Neuronal stem cell (in vitro differentiated cells): ENCODE measurements at regions not wholly inside any gene's neighbourhood (a gene's known extent, or its start where the extent isn't known, plus 50 kb on each side); places are given as distances from the start of the nearest gene placed in this dataset.

ENCODE experiments used
- DNase-seq: peaks from one replicate; pipeline ENCODE4 v3.0.0-alpha.2; 2013; ENCODE audit warnings: low spot score
- H2AFZ ChIP-seq: one replicate; pipeline ENCODE4 v1.6.1; 2013; ENCODE audit warnings: mild to moderate bottlenecking, low read length, inconsistent platforms
- H2AK5ac ChIP-seq: 2 replicates; pipeline ENCODE4 v1.6.1; 2013; ENCODE audit warnings: low read depth, mild to moderate bottlenecking, inconsistent platforms, low read length, moderate library complexity, mixed read lengths
- H2BK120ac ChIP-seq: 2 replicates; pipeline ENCODE4 v1.6.1; 2013; ENCODE audit warnings: low read depth, mild to moderate bottlenecking, inconsistent platforms, low read length, moderate library complexity, mixed read lengths
- H2BK12ac ChIP-seq: one replicate; pipeline ENCODE4 v1.6.1; 2013; ENCODE audit warnings: low read length, inconsistent platforms
- H2BK15ac ChIP-seq: 2 replicates; pipeline ENCODE4 v1.6.1; 2013; ENCODE audit warnings: mild to moderate bottlenecking, low read length, inconsistent platforms, mixed read lengths
- H2BK5ac ChIP-seq: one replicate; pipeline ENCODE4 v1.6.1; 2013; ENCODE audit warnings: inconsistent platforms, mild to moderate bottlenecking, low read length, moderate library complexity
- H3K14ac ChIP-seq: one replicate; pipeline ENCODE4 v1.6.1; 2013; ENCODE audit warnings: low read length, inconsistent platforms
- H3K18ac ChIP-seq: 2 replicates; pipeline ENCODE4 v1.6.1; 2013; ENCODE audit warnings: low read length, inconsistent platforms
- H3K23ac ChIP-seq: 2 replicates; pipeline ENCODE4 v1.6.1; 2013; ENCODE audit warnings: low read depth, mild to moderate bottlenecking, mixed read lengths, low read length, inconsistent platforms; ENCODE audit not compliant: poor library complexity
- H3K27ac ChIP-seq: replicated peaks from 3 replicates; pipeline ENCODE4 v1.5.1; 2013; ENCODE audit warnings: low read length, inconsistent platforms
- H3K27me3 ChIP-seq, 3 experiments: 2 replicates each; pipeline ENCODE4 v1.6.1; 2013; ENCODE audit warnings: low read length in 3 of 3, mild to moderate bottlenecking in 2 of 3, inconsistent platforms in 1 of 3, low read depth in 1 of 3, mixed read lengths in 1 of 3, moderate library complexity in 1 of 3; ENCODE audit not compliant: control insufficient read depth in 3 of 3, insufficient read depth in 3 of 3
- H3K36me3 ChIP-seq, 2 donors: replicated peaks in 1 of 2; 2 replicates each; pipeline ENCODE4 v1.6.1; 2013; ENCODE audit warnings: low read length in 2 of 2; ENCODE audit not compliant: control insufficient read depth in 2 of 2, insufficient read depth in 2 of 2
- H3K4ac ChIP-seq: 2 replicates; pipeline ENCODE4 v1.6.1; 2013; ENCODE audit warnings: inconsistent platforms, mild to moderate bottlenecking, low read length, moderate library complexity
- H3K4me1 ChIP-seq, 2 donors: 1 replicate in 1 of 2; 2 replicates in 1 of 2; pipeline ENCODE4 v1.6.1; 2013; ENCODE audit warnings: low read length in 2 of 2, low read depth in 1 of 2; ENCODE audit not compliant: control insufficient read depth in 2 of 2, insufficient read depth in 1 of 2
- H3K4me2 ChIP-seq: one replicate; pipeline ENCODE4 v1.6.1; 2013; ENCODE audit warnings: mild to moderate bottlenecking, low read length, inconsistent platforms; ENCODE audit not compliant: insufficient read depth, poor library complexity, severe bottlenecking
- H3K4me3 ChIP-seq, 2 donors: 2 replicates each; pipeline ENCODE4 v1.5.1; 2013; ENCODE audit warnings: low read length in 2 of 2, mild to moderate bottlenecking in 2 of 2, inconsistent platforms in 1 of 2, moderate library complexity in 1 of 2
- H3K79me1 ChIP-seq: one replicate; pipeline ENCODE4 v1.6.1; 2013; ENCODE audit warnings: low read depth, mild to moderate bottlenecking, inconsistent platforms, low read length, moderate library complexity
- H3K9ac ChIP-seq: one replicate; pipeline ENCODE4 v1.6.1; 2013; ENCODE audit warnings: mild to moderate bottlenecking, low read depth, low read length, inconsistent platforms; ENCODE audit not compliant: poor library complexity
- H3K9me3 ChIP-seq, 2 donors: replicated peaks in 1 of 2; 2 replicates each; pipeline versions ENCODE3 to v1.6.1; 2013; ENCODE audit warnings: low read length in 2 of 2, mild to moderate bottlenecking in 2 of 2, inconsistent platforms in 1 of 2, low read depth in 1 of 2, mixed read lengths in 1 of 2, moderate library complexity in 1 of 2; ENCODE audit not compliant: control insufficient read depth in 2 of 2, insufficient read depth in 1 of 2
- H4K8ac ChIP-seq: one replicate; pipeline ENCODE4 v1.6.1; 2013; ENCODE audit warnings: low read depth, mild to moderate bottlenecking, inconsistent platforms, low read length, moderate library complexity
- H4K91ac ChIP-seq: one replicate; pipeline ENCODE4 v1.6.1; 2013; ENCODE audit warnings: low read length, low read depth, mild to moderate bottlenecking, inconsistent platforms; ENCODE audit not compliant: poor library complexity
- WGBS, 2 donors: extraction: QIAGEN DNeasy Blood & Tissue Kit; methylation state at CpG; one replicate each; pipeline ENCODE4 v1.1.7; 2013; ENCODE audit warnings: missing lambda C conversion rate in 2 of 2, mixed read lengths in 1 of 2; ENCODE audit not compliant: insufficient read length in 2 of 2, insufficient replicate concordance in 1 of 2; ENCODE audit errors: extremely low coverage in 2 of 2; 5-methylcytosine and 5-hydroxymethylcytosine counted together

DNA sequence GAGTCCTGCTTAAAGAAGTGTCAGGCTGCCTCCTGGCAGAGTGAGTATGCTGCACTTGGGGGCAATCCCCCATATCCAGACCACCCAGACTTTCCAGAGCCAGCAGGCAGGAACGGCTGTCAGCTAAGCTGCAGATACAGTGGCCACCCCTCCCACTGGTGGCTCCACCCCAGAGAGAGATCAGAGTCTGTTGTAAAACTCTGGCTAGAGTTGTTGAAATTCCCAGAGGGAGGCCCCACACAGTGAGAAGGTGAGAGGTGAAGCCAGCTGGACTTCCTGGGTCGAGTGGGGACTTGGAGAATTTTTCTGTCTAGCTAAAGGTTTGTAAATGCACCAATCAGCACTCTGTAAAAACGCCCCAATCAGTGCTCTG is 533.8 kb upstream of the ACVR2A start:
- no peak overlapping the region for H4K91ac ChIP-seq
- H3K14ac ChIP-seq, result no peak overlapping the region
- WGBS, 2 donors, result no CpG with 5 or more reads among the region's 3 CpGs
- no peak overlapping the region for H2BK12ac ChIP-seq
- no peak overlapping the region for H2BK15ac ChIP-seq
- H3K9ac ChIP-seq, result no peak overlapping the region
- no peak overlapping the region for H3K27ac ChIP-seq
- no peaks in the 10 kb centered on the region for H3K4me1 ChIP-seq
- no peak overlapping the region for H2AK5ac ChIP-seq
- no peak overlapping the region for H3K4me2 ChIP-seq
- no peaks in the 10 kb centered on the region for H3K79me1 ChIP-seq
- no peak overlapping the region for H3K23ac ChIP-seq
- H3K9me3 ChIP-seq, result no peaks in the 10 kb centered on the region
- no peak overlapping the region for H2BK5ac ChIP-seq
- no peak overlapping the region for H3K4ac ChIP-seq
- no peak overlapping the region for H3K4me3 ChIP-seq
- DNase-seq, result no peak
- H2AFZ ChIP-seq, result peak overlapping the region; percentile 51
- no peaks in the 10 kb centered on the region for H3K36me3 ChIP-seq
- H3K27me3 ChIP-seq, result no peaks in the 10 kb centered on the region
- H2BK120ac ChIP-seq, result no peak overlapping the region
- peak overlapping the region; percentile 7 for H3K18ac ChIP-seq
- no peak overlapping the region for H4K8ac ChIP-seq

DNA sequence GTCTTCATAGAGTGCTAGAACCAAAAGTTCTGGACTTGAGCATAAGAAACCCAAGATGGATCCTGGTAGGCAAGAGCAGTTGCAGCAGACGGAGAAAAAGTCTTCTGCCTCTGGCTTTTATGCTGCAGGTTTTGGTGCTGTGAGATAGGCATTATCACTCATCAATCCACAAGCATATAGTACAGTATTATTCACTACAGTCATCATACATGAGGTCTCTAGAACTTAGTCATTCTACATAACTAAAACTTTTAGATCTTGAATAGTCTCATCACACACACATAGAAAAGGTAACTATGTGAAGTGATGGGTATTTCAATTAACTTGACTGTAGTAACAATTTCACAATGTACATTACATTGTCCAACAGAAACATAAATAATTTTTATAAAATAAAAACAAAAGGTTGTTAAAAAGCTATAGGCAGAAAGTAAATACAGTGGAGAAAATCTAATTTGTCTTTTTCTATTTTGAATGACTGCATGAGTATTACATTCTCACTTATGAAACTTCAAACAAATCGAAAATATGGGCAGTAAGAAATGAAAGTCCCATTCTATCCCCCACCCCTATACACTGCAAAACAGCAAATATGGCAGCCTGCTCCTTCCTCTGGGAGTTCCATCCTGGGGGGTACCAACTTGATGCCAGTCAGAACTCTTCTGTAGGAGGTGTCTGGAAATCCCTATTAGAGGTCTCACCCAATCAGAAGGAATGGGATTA is 534.3 kb upstream of the ACVR2A start:
- H3K4me3 ChIP-seq, result no peak overlapping the region

DNA sequence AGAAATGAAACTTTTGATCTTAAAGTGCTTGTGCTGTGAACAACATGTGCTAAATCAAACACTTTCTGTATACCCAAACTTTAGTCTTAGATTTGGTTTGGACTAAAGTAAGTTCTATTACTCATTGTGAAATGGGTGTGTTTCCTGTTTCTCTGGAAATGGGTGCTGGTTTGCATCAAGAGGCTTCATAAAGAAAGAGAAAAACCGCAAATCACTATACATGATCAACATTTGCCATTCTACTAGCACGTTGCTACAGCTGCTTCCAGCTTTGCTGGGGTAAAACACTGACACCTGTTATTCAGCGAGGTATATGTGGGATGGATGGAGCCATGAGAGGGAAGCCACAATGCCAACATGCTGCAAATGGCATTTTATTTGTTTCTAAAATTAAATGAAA is 547.0 kb upstream of the ACVR2A start:
- Histone ChIP-seq H2BK12ac (no peak overlapping the region), H3K27me3 (no peaks in the 10 kb centered on the region), H2AFZ (no peak overlapping the region), H3K79me1 (no peaks in the 10 kb centered on the region), H3K27ac (no peak overlapping the region), H3K36me3 (no peaks in the 10 kb centered on the region), H2AK5ac (no peak overlapping the region), H3K18ac (no peak overlapping the region), H4K91ac (no peak overlapping the region), H2BK120ac (no peak overlapping the region), H3K4me1 (no peaks in the 10 kb centered on the region), H3K14ac (no peak overlapping the region), H3K4me3 (no peak overlapping the region), H2BK15ac (no peak overlapping the region), H3K4ac (no peak overlapping the region), H4K8ac (no peak overlapping the region), H3K9me3 (no peaks in the 10 kb centered on the region), H3K9ac (no peak overlapping the region), H2BK5ac (no peak overlapping the region), H3K23ac (no peak overlapping the region), H3K4me2 (no peak overlapping the region)
- DNase-seq, result no peak
- WGBS, 2 donors, result no CpG with 5 or more reads among the region's 3 CpGs

More for the DNA sequence above, 534.3 kb upstream of the ACVR2A start:
- no peaks in the 10 kb centered on the region for H3K36me3 ChIP-seq
- no peak overlapping the region for H3K4me2 ChIP-seq
- H3K4ac ChIP-seq, result no peak overlapping the region
- no CpG with 5 or more reads among the region's 2 CpGs for WGBS, 2 donors
- no peak for DNase-seq
- H2BK15ac ChIP-seq, result no peak overlapping the region
- no peaks in the 10 kb centered on the region for H3K9me3 ChIP-seq
- no peak overlapping the region for H4K8ac ChIP-seq
- H4K91ac ChIP-seq, result no peak overlapping the region
- H2AFZ ChIP-seq, result peak overlapping the region; percentile 51
- H3K27me3 ChIP-seq, result no peaks in the 10 kb centered on the region
- H2BK120ac ChIP-seq, result no peak overlapping the region
- no peak overlapping the region for H3K18ac ChIP-seq
- H3K79me1 ChIP-seq, result no peaks in the 10 kb centered on the region
- no peak overlapping the region for H3K27ac ChIP-seq
- H2BK12ac ChIP-seq, result no peak overlapping the region
- no peak overlapping the region for H2AK5ac ChIP-seq
- H2BK5ac ChIP-seq, result no peak overlapping the region
- no peaks in the 10 kb centered on the region for H3K4me1 ChIP-seq
- no peak overlapping the region for H3K23ac ChIP-seq
- no peak overlapping the region for H3K14ac ChIP-seq
- no peak overlapping the region for H3K9ac ChIP-seq

DNA sequence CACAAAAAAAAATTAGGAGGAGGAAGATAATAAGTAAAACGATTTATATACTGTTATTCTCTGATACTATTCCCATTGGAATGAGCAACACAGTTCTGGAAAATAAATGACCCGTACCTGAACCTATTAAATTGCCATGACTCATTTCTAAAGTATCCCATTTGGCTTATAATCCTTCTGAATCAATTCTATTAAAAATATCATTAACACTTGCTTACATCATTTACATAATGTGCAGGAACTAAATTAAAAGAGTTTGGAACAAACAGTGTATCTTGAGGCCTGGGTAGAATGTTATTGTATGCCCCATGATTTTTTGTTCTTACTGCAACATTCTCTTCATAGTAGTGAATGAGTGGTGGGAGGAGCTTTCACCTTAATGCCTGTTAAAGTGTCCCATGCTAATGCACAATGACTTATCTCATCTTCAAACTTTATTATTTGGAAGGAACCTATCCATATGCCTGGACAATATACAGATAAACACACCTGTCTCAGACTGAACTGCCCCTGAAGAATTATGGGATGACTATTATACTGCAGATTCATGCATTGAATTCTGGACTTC is 549.9 kb upstream of the ACVR2A start:
- Histone ChIP-seq H3K79me1 (no peaks in the 10 kb centered on the region), H4K91ac (no peak overlapping the region), H3K4me1 (no peaks in the 10 kb centered on the region), H3K4me2 (no peak overlapping the region), H4K8ac (no peak overlapping the region), H3K4ac (no peak overlapping the region), H3K23ac (no peak overlapping the region), H3K14ac (no peak overlapping the region), H2BK15ac (no peak overlapping the region), H3K4me3 (no peak overlapping the region), H3K27ac (no peak overlapping the region), H2BK5ac (no peak overlapping the region), H3K27me3 (no peaks in the 10 kb centered on the region), H3K9me3 (no peaks in the 10 kb centered on the region), H2BK12ac (no peak overlapping the region), H2AFZ (no peak overlapping the region), H2BK120ac (no peak overlapping the region), H3K9ac (no peak overlapping the region), H3K36me3 (no peaks in the 10 kb centered on the region), H3K18ac (no peak overlapping the region), H2AK5ac (no peak overlapping the region)
- no CpG with 5 or more reads among the region's 2 CpGs for WGBS, 2 donors
- no peak for DNase-seq
